Transverse colon (tissue), 4 donors: ENCODE measurements at regions not wholly inside any gene's neighbourhood (a gene's known extent, or its start where the extent isn't known, plus 50 kb on each side); places are given as distances from the start of the nearest gene placed in this dataset.

ENCODE experiments used
- DNase-seq: peaks from one replicate; pipeline ENCODE4 v3.0.0-alpha.2; 2019
- H3K27ac ChIP-seq, 4 donors: fragments of 200-600 bp; sonication (generic); 2 replicates each; pipeline ENCODE4 v1.5.1; 2016 to 2018; ENCODE audit warnings: inconsistent platforms in 4 of 4
- H3K27me3 ChIP-seq: fragments of 200-600 bp; sonication (generic); 2 replicates; pipeline ENCODE4 v1.5.1; 2017; ENCODE audit warnings: inconsistent platforms
- H3K36me3 ChIP-seq, 4 donors: fragments of 200-600 bp; sonication (generic); 2 replicates each; pipeline ENCODE4 v1.5.1; 2017 to 2019; ENCODE audit warnings: inconsistent platforms in 4 of 4
- H3K4me1 ChIP-seq, 4 donors: fragments of 200-600 bp; sonication (generic); 2 replicates each; pipeline ENCODE4 v1.5.1; 2017 to 2020; ENCODE audit warnings: inconsistent platforms in 4 of 4
- H3K4me3 ChIP-seq, 4 donors: fragments of 200-600 bp; sonication (generic); 1 replicate in 1 of 4; 2 replicates in 3 of 4; pipeline versions ENCODE4 v1.5.1 to v1.6.1; 2017 to 2019; ENCODE audit warnings: inconsistent platforms in 4 of 4
- H3K9me3 ChIP-seq, 2 donors: fragments of 200-600 bp; sonication (generic); 2 replicates each; pipeline ENCODE4 v1.5.1; 2017 to 2019; ENCODE audit warnings: inconsistent platforms in 2 of 2
- CTCF ChIP-seq, 5 experiments: fragments of 200-600 bp in 3 of 5; fragments of 450-650 bp in 2 of 5; sonication (generic) in 3 of 5; IDR thresholded peaks; 1 replicate in 2 of 5; 2 replicates in 3 of 5; pipeline ENCODE4 v1.5.1; 2016 to 2017; ENCODE audit warnings: antibody characterized with exemption in 5 of 5, inconsistent platforms in 3 of 5, mild to moderate bottlenecking in 2 of 5, moderate library complexity in 1 of 5
- EP300 ChIP-seq: sonication (generic); formaldehyde crosslinking; IDR thresholded peaks from one replicate; pipeline ENCODE4 v1.6.1; 2017; ENCODE audit warnings: antibody characterized with exemption, low read depth
- POLR2A ChIP-seq: fragments of 450-650 bp; IDR thresholded peaks from one replicate; pipeline ENCODE4 v1.6.1; 2016; ENCODE audit warnings: antibody characterized with exemption, mild to moderate bottlenecking, moderate library complexity
- POLR2AphosphoS5 ChIP-seq, 3 donors: sonication (generic); formaldehyde crosslinking; IDR thresholded peaks; one replicate each; pipeline ENCODE4 v1.6.1; 2016; ENCODE audit warnings: antibody characterized with exemption in 3 of 3
- WGBS, 2 donors: methylation state at CpG; one replicate each; pipeline ENCODE4 v1.1.5; 2018; ENCODE audit warnings: low coverage in 1 of 2; 5-methylcytosine and 5-hydroxymethylcytosine counted together
- in situ Hi-C, 4 donors: fragments of 200-750 bp; cut with MboI; loops; one replicate each; pipeline versions ENCODE4 v1.15.0 to v1.15.1; 2017; ENCODE audit warnings: low sequenced_read_pairs in 3 of 4, low pct_ligation_motif_present in 1 of 4, low pct_unique_long_range_greater_than_20kb in 1 of 4
- intact Hi-C: fragments of 100-400 bp; cut with DNase I; formaldehyde crosslinking; loops from one replicate; pipeline ENCODE4 v1.15.1; 2023; ENCODE audit warnings: low total_unique reads

GRCh38 chr5:143541943-143542797, 138.7 kb upstream of the NR3C1 start:
- no peak for DNase-seq
- no peak for TF ChIP-seq EP300
- TF ChIP-seq CTCF (IDR thresholded peaks at IDR 0.05): no peak
- no peak for TF ChIP-seq POLR2AphosphoS5 (IDR thresholded peaks at IDR 0.05)
- TF ChIP-seq POLR2A: no peak
- intact Hi-C loops: no loop called here
- Histone ChIP-seq H3K27me3 (no peaks in the 10 kb centered on the region), H3K9me3 (no peaks in the 10 kb centered on the region), H3K36me3 (no peaks in the 10 kb centered on the region), H3K4me1 (no peaks in the 10 kb centered on the region), H3K4me3 (no peak overlapping the region), H3K27ac (no peak overlapping the region)
- in situ Hi-C loops: no loop called here
- WGBS, 2 donors: 71 to 84% methylated on average over 6 of the region's 6 CpGs

GRCh38 chr5:143539742-143540141, 136.3 kb upstream of the NR3C1 start:
- no peaks in the 10 kb centered on the region for H3K4me1 ChIP-seq
- H3K27ac ChIP-seq: no peak overlapping the region
- no peak overlapping the region for H3K4me3 ChIP-seq
- no peak for DNase-seq
- TF ChIP-seq CTCF (IDR thresholded peaks at IDR 0.05) (no peak), POLR2AphosphoS5 (IDR thresholded peaks at IDR 0.05) (no peak), EP300 (no peak), POLR2A (no peak)
- H3K36me3 ChIP-seq: no peaks in the 10 kb centered on the region
- H3K27me3 ChIP-seq: no peaks in the 10 kb centered on the region
- intact Hi-C loops (no loop called here), in situ Hi-C loops (no loop called here)
- no peaks in the 10 kb centered on the region for H3K9me3 ChIP-seq

GRCh38 chr5:143537056-143537455, 133.6 kb upstream of the NR3C1 start:
- intact Hi-C loops: no loop called here

GRCh38 chr5:143536364-143536763, 132.9 kb upstream of the NR3C1 start:
- intact Hi-C loops: no loop called here

More at GRCh38 chr5:143537056-143537455, 133.6 kb upstream of the NR3C1 start:
- no peak for DNase-seq
- Histone ChIP-seq H3K27me3 (no peaks in the 10 kb centered on the region), H3K27ac (no peak overlapping the region), H3K4me1 (no peaks in the 10 kb centered on the region), H3K36me3 (no peaks in the 10 kb centered on the region), H3K9me3 (no peaks in the 10 kb centered on the region), H3K4me3 (no peak overlapping the region)
- 92 to 97% methylated on average over 2 of the region's 2 CpGs for WGBS, 2 donors
- TF ChIP-seq CTCF (IDR thresholded peaks at IDR 0.05) (no peak), EP300 (no peak), POLR2A (no peak), POLR2AphosphoS5 (IDR thresholded peaks at IDR 0.05) (no peak)
- in situ Hi-C loops: no loop called here

GRCh38 chr5:143534761-143535154, 131.3 kb upstream of the NR3C1 start:
- DNase-seq: no peak
- intact Hi-C loops (no loop called here), in situ Hi-C loops (no loop called here)
- Histone ChIP-seq H3K4me3 (no peak overlapping the region), H3K4me1 (no peaks in the 10 kb centered on the region), H3K27me3 (no peaks in the 10 kb centered on the region), H3K9me3 (no peaks in the 10 kb centered on the region), H3K36me3 (no peaks in the 10 kb centered on the region), H3K27ac (no peak overlapping the region)
- 79 to 83% methylated on average over 6 of the region's 6 CpGs for WGBS, 2 donors
- no peak for TF ChIP-seq CTCF (IDR thresholded peaks at IDR 0.05)
- peak in 2 of 3 donors; percentile 10 to 71 for TF ChIP-seq POLR2AphosphoS5 (IDR thresholded peaks at IDR 0.05)

More at GRCh38 chr5:143536364-143536763, 132.9 kb upstream of the NR3C1 start:
- Histone ChIP-seq H3K27me3 (no peaks in the 10 kb centered on the region), H3K4me3 (no peak overlapping the region), H3K27ac (no peak overlapping the region), H3K9me3 (no peaks in the 10 kb centered on the region), H3K36me3 (no peaks in the 10 kb centered on the region), H3K4me1 (no peaks in the 10 kb centered on the region)
- no peak for TF ChIP-seq POLR2A
- DNase-seq: no peak
- 80% methylated on average over 3 of the region's 3 CpGs; no CpG with 5 or more reads in 1 of the 2 donors for WGBS, 2 donors
- in situ Hi-C loops: no loop called here
